GM19463 (cell line): ENCODE measurements at regions not wholly inside any gene's neighbourhood (a gene's known extent, or its start where the extent isn't known, plus 50 kb on each side); places are given as distances from the start of the nearest gene placed in this dataset.

Experiments
- ATAC-seq: cut with Tn5 transposase; IDR thresholded peaks from one replicate; pipeline ENCODE4 v1.9.1; 2021; ENCODE audit warnings: mild to moderate bottlenecking, moderate library complexity; ENCODE audit not compliant: unreplicated experiment

GRCh38 chr17:68182011-68182306, 65.9 kb upstream of the AMZ2 start:
- peak; percentile 32 for ATAC-seq

DNA sequence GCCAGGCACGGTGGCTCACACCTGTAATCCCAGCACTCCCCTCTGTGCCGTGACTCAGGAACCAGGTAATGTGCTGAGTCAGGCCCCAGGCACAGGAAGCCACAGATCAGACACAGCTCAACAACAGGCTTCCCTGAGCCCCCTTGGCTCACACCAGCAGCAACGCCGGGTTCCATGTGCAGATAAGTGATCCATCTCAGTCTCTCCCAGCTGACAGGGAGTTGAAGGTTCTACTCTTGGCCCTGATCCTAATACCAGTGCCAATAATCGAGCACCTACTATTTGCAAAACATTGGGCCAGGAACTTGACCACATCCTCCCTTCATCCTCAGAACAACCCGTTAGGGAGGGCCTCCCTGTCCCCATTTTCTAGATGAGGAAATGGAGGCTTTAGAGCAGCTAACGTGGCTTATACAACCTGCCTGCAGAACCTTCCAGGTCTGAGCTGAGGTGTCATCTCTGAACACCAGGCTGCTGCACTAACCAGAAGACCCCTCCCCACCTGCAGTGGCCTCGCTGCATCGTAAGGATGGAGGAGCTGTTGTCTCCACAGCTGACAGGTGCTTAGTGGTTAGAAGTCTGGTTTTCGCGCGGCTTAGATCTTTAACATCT, 64.8 kb upstream of the AMZ2 start:
- ATAC-seq = peak; percentile 35

DNA sequence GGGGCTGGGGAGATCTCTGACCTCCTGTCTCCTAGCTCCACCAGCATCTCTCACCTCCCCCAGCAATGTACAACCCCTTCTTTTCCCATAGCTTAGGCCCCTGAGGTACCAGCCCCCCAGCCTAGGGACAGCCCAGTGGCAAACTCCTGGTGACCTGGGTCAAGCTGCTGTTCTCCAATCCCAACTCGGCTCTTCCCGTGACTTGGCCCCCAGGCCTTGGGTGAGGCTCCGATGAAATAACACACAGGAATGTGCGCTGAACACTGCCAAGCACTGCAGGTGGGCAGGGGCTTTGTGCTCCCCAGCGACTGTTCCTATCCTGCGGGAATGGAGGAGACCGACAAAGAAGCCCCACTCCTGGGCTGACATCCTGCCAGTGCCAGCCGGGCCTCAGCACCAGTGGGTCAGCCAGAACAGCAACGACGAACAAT, 63.7 kb upstream of the AMZ2 start:
- ATAC-seq = no peak

DNA sequence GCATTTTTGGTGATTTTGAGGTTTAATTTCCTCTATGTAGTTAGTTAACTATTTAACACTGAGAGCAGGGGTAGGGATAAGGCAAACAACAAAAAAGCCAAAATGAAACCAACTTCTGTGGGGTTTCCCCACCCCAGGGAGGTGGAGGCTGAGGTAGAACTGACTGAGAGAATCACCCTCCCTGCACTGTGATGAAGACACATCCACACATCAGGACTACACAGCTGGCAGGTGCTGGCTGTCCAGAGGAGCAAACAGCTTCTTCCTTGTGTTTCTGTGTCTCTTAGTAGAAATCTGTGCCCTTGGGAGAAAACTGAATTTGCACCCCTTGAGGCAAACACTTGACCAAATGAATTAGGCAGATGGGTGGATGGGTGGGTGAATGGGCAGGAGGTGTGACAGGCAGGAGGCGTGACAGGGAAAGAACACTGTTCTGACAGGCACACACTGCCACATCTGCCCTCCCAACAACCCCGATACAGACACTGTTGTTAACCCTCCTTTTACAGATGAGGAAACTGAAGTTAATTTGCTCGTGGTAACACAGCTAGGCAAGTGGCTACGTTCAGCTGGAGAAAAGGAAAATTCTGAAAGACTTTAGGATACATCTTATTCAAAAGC, 62.9 kb upstream of the AMZ2 start:
- peak; percentile 65 for ATAC-seq

GRCh38 chr17:68185820-68186219, 62.0 kb upstream of the AMZ2 start:
- no peak for ATAC-seq

GRCh38 chr17:68190495-68190894, 57.3 kb upstream of the AMZ2 start:
- no peak for ATAC-seq

DNA sequence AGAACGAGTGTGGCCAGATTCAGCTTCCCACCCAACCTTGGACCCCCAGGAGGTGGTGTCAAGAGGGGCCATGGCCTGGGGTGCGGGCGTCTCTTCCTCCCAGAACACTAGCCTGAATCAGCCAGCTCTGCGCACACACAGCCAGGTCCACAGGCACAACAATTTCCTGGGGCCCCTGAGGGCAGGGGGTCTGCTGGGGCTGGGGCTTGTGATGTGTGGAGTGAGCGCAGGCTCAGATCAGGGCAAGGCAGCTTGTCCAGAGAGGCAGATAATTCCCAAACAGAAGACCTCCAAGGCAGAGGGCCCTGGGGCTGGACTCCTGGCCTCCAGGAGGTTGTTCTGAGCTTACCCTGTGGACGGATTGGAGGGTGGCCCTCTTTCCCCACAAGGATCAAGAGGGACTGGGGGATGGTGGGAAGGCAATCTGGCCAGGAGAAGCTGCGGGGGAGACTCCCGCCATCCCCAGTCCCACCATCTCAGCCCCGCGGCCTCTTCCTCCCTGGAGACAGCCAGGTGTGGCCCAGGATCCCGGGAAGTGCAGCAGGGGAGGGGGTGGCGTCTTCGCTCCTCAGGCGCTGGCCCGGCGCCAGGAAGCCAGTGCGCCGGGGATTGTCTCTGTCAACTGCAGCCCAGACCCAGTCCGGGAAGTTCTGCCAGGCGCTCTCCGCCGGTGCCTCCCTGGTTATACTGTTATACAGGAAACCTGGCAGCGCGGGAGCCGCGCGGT, 52.0 kb upstream of the AMZ2 start:
- ATAC-seq = no peak

- ATAC-seq = no peak
Observed at GRCh38 chr17:68196394-68197090, 51.3 kb upstream of the AMZ2 start.

DNA sequence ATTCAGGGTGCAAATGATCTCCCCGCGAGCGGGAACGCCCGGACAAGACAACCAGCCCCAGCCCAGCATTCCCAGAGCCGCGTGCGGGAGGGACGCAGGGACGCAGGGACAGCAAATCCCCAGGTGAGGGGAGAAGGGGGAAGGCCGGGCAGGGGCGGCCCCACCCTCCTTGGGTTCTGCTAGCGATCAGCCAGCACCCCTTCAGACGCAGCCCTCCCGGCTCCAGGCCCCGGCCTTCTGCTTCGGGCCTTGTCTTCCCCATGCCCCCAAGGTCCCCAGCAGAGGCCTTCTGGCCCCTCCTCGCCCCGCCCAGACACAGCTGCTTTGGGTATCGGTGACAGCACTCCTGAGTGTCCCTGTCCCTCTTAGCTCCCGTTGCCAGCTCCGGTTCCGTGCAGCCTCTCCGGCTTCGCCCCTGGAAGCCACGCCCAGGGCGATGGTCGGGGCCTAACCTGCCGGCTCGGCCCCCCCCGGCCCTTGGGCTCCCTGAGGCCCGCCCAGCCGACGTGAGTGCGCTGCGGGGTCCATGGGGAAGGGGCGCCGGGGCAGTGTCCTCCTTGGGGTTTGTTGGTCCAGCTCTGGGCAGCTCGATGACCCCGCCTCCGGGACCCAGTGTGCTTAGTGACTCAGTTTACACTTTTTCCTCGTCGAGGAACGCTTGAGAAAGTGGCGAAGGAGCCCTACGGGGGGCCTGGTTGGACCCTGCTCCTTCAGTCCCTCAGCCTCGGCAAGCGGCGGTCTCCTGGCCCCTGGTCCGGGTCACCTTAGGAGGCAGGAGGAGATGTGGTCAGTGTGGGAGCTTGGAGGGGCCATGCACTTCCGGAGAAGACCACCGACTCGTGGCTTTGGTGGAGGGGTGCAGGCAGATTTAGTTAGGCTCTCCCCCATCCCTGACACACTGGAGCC, 50.5 kb upstream of the AMZ2 start:
- ATAC-seq = no peak

DNA sequence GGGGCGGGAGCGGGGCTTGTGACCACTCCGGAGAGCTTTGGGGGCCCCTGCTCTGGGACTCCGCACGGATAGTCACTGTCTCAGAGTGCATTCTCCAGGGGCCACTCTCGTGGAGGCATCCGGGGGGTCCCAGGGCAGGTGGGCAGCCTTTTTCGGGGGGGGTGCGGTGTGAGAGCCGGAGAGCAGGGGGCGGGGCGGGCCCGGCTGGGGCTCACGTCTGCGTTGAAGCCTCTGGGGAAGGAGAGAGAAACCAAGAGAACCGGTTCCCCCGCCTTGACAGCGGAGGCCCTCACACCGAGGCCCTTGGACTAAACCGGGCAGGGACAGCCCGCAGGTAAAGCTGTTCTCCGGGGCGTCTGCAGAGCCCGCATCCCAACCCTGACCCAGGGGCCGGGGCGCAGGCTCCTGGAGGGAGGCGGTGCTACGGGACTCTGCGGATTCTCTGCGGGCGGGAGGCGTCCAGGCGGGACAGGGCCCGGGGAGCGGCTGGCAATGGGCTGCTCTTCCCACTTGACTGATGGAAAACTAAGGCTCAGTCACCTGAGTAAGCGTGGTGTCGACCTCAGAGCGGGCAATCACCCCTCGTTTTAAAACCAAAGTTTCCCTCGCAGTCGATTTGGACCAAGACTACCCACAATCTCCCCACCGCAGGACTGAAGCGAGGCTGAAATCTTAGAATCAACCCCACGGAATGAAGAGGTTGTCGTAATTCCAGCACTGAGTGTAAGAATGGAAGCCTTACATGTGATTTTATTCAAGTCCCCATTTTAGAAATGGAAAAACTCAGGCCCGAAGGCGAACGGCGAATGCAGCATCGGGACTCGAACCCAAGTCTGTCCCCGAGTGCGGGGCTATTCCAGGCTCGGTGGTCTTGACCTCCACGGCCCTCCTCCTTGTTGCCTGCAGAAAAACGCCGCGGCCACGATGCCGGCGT, 49.6 kb upstream of the AMZ2 start:
- ATAC-seq = no peak
